GM23338 (cell line): ENCODE measurements at regions not wholly inside any gene's neighbourhood (a gene's known extent, or its start where the extent isn't known, plus 50 kb on each side); places are given as distances from the start of the nearest gene placed in this dataset.

ENCODE experiments used
- ATAC-seq: fragments of 200-7000 bp; cut with Tn5 transposase; 3 replicates; pipeline ENCODE4 v1.9.1; 2020
- DNase-seq: peaks from one replicate; pipeline ENCODE4 v3.0.0-alpha.2; 2015; ENCODE audit warnings: low spot score
- H2AFZ ChIP-seq: fragments of 200-600 bp; sonication (generic); 2 replicates; pipeline ENCODE4 v1.8.0; 2016; ENCODE audit warnings: antibody characterized with exemption, mild to moderate bottlenecking, moderate library complexity
- H3F3A ChIP-seq: fragments of 200-600 bp; sonication (generic); replicated peaks from 2 replicates; pipeline ENCODE4 v1.8.0; 2017; ENCODE audit warnings: antibody characterized with exemption, mixed run types, low read depth
- H3K27ac ChIP-seq: fragments of 200-600 bp; sonication (generic); 2 replicates; pipeline ENCODE4 v1.6.1; 2016; ENCODE audit warnings: low read depth
- H3K27me3 ChIP-seq: fragments of 200-600 bp; sonication (generic); 2 replicates; pipeline ENCODE4 v1.8.0; 2016; ENCODE audit warnings: mild to moderate bottlenecking, mixed run types, moderate library complexity; ENCODE audit not compliant: insufficient read depth
- H3K36me3 ChIP-seq: fragments of 200-600 bp; sonication (generic); 2 replicates; pipeline ENCODE4 v1.8.0; 2016; ENCODE audit warnings: mild to moderate bottlenecking; ENCODE audit not compliant: insufficient read depth
- H3K4me1 ChIP-seq: fragments of 200-600 bp; sonication (generic); 2 replicates; pipeline ENCODE4 v1.8.0; 2016; ENCODE audit warnings: mild to moderate bottlenecking, moderate library complexity; ENCODE audit not compliant: insufficient read depth
- H3K4me2 ChIP-seq: fragments of 200-600 bp; sonication (generic); 2 replicates; pipeline ENCODE4 v1.7.1; 2017; ENCODE audit warnings: mixed run types
- H3K4me3 ChIP-seq: fragments of 200-600 bp; sonication (generic); 2 replicates; pipeline ENCODE4 v1.6.1; 2016; ENCODE audit warnings: mixed run types
- H3K79me2 ChIP-seq: fragments of 200-600 bp; sonication (generic); replicated peaks from 2 replicates; pipeline ENCODE4 v1.8.0; 2017; ENCODE audit warnings: mild to moderate bottlenecking; ENCODE audit not compliant: insufficient read depth
- H3K9me2 ChIP-seq: fragments of 200-600 bp; sonication (generic); 2 replicates; pipeline ENCODE4 v1.8.0; 2017; ENCODE audit not compliant: insufficient read depth
- H4K20me1 ChIP-seq: fragments of 200-600 bp; sonication (generic); replicated peaks from 2 replicates; pipeline ENCODE4 v1.8.0; 2017; ENCODE audit warnings: mild to moderate bottlenecking; ENCODE audit not compliant: insufficient read depth
- H3K27ac Mint-ChIP-seq: 2 replicates; pipeline ENCODE4 v1.8.0; 2020; ENCODE audit warnings: inconsistent platforms, mild to moderate bottlenecking, moderate library complexity, mixed read lengths
- H3K27me3 Mint-ChIP-seq: 3 replicates; pipeline ENCODE4 v1.8.0; 2022; ENCODE audit warnings: low read depth, mild to moderate bottlenecking, moderate library complexity, mixed read lengths, inconsistent platforms; ENCODE audit not compliant: insufficient read depth, poor library complexity
- H3K36me3 Mint-ChIP-seq: 3 replicates; pipeline ENCODE4 v1.8.0; 2021; ENCODE audit warnings: low read depth, mild to moderate bottlenecking, inconsistent platforms, moderate library complexity, mixed read lengths
- H3K4me1 Mint-ChIP-seq: 3 replicates; pipeline ENCODE4 v1.8.0; 2020; ENCODE audit warnings: mild to moderate bottlenecking, inconsistent platforms, mixed read lengths
- H3K4me3 Mint-ChIP-seq: 3 replicates; pipeline ENCODE4 v1.8.0; 2021; ENCODE audit warnings: moderate library complexity, mild to moderate bottlenecking, inconsistent platforms, mixed read lengths
- H3K9me3 Mint-ChIP-seq: 3 replicates; pipeline ENCODE4 v1.8.0; 2020; ENCODE audit warnings: moderate library complexity, mild to moderate bottlenecking, inconsistent platforms, mixed read lengths
- CREB1 ChIP-seq: fragments of 250-450 bp; sonication (Bioruptor Pico); IDR thresholded peaks from 2 replicates; pipeline ENCODE4 v1.5.0; 2020; ENCODE audit warnings: low read depth, mild to moderate bottlenecking, moderate library complexity
- ETS1 ChIP-seq: IDR thresholded peaks from 2 replicates; pipeline ENCODE4 v1.6.1; 2016; ENCODE audit warnings: antibody characterized with exemption
- EZH2 ChIP-seq: fragments of 200-600 bp; sonication (generic); IDR thresholded peaks from one replicate; pipeline ENCODE4 v1.8.0; 2017; ENCODE audit warnings: antibody characterized with exemption, mild to moderate bottlenecking, low read depth; ENCODE audit not compliant: unreplicated experiment
- EZH2phosphoT487 ChIP-seq: fragments of 200-600 bp; sonication (generic); IDR thresholded peaks from one replicate; pipeline ENCODE4 v1.8.1; 2018; ENCODE audit warnings: antibody characterized with exemption; ENCODE audit not compliant: unreplicated experiment
- JUNB ChIP-seq: IDR thresholded peaks from one replicate; pipeline ENCODE4 v1.6.1; 2016; ENCODE audit warnings: antibody characterized with exemption; ENCODE audit not compliant: unreplicated experiment
- NANOG ChIP-seq: IDR thresholded peaks from 2 replicates; pipeline ENCODE4 v1.6.1; 2016; ENCODE audit warnings: antibody characterized with exemption, borderline replicate concordance
- REST ChIP-seq: IDR thresholded peaks from one replicate; pipeline ENCODE4 v1.6.1; 2018; ENCODE audit warnings: antibody characterized with exemption; ENCODE audit not compliant: unreplicated experiment
- STAT1 ChIP-seq: IDR thresholded peaks from one replicate; pipeline ENCODE4 v1.6.1; 2016; ENCODE audit warnings: antibody characterized with exemption; ENCODE audit not compliant: unreplicated experiment
- ZNF114 ChIP-seq: fragments of 250-450 bp; sonication (Bioruptor Pico); IDR thresholded peaks from 2 replicates; pipeline ENCODE4 v1.5.0; 2020; ENCODE audit warnings: mild to moderate bottlenecking, moderate library complexity
- ZNF331 ChIP-seq: fragments of 250-450 bp; sonication (Bioruptor Pico); IDR thresholded peaks from 2 replicates; pipeline ENCODE4 v1.5.0; 2020; ENCODE audit warnings: low read depth, mild to moderate bottlenecking, moderate library complexity
- ZNF462 ChIP-seq: fragments of 250-450 bp; sonication (Bioruptor Pico); IDR thresholded peaks from 2 replicates; pipeline ENCODE4 v1.5.0; 2020; ENCODE audit warnings: mild to moderate bottlenecking, moderate library complexity

GRCh38 chr12:19998961-19999804, 369.2 kb upstream of the PDE3A start:
- Histone ChIP-seq H2AFZ (0 out of 2 replicates have a peak overlapping the region, but pooled peaks have one; percentile 19), H4K20me1 (no peaks in the 10 kb centered on the region), H3F3A (no peaks in the 10 kb centered on the region), H3K9me2 (no peaks in the 10 kb centered on the region), H3K79me2 (no peaks in the 10 kb centered on the region), H3K27me3 (no peaks in the 10 kb centered on the region), H3K4me3 (no peak overlapping the region), H3K27ac (no peak overlapping the region), H3K36me3 (no peaks in the 10 kb centered on the region), H3K4me2 (no peak overlapping the region), H3K4me1 (peaks cover 4% of the 10 kb centered on the region; the same call in 1 of the 2 replicates)
- no peak for DNase-seq
- Mint-ChIP-seq H3K9me3 (no peaks in the 10 kb centered on the region), H3K4me1 (peaks cover 5% of the 10 kb centered on the region; the same call in 2 of the 3 replicates), H3K4me3 (no peak overlapping the region), H3K27ac (no peak overlapping the region), H3K36me3 (no peaks in the 10 kb centered on the region), H3K27me3 (no peaks in the 10 kb centered on the region)
- ATAC-seq = no peak
- TF ChIP-seq ZNF114 (CRISPR knock-in tag) (no peak), CREB1 (CRISPR knock-in tag) (no peak), ZNF331 (CRISPR knock-in tag) (no peak), REST (no peak), JUNB (no peak), STAT1 (no peak), EZH2 (no peak), NANOG (no peak), ETS1 (no peak), ZNF462 (no peak), EZH2phosphoT487 (no peak)
